Astrocyte (in vitro differentiated cells and primary cell): ENCODE measurements at regions not wholly inside any gene's neighbourhood (a gene's known extent, or its start where the extent isn't known, plus 50 kb on each side); places are given as distances from the start of the nearest gene placed in this dataset.

ENCODE experiments used
- DNase-seq: peaks from one replicate; pipeline ENCODE4 v3.0.0-alpha.2; 2010; ENCODE audit warnings: low read depth
- FAIRE-seq: peaks from 2 replicates; lab custom pipeline; 2011; peaks lifted over from hg19 to GRCh38; lab: Jason Lieb, UNC
- H2AFZ ChIP-seq: 2 replicates; pipeline ENCODE4 v1.6.0; 2012; ENCODE audit warnings: low read depth, low read length, inconsistent platforms
- H3K27ac ChIP-seq: 2 replicates; pipeline ENCODE4 v1.5.1; 2011; ENCODE audit warnings: low read depth, low read length, inconsistent platforms
- H3K27me3 ChIP-seq: 2 replicates; pipeline ENCODE4 v1.6.0; 2011; ENCODE audit warnings: low read length, inconsistent platforms; ENCODE audit not compliant: insufficient read depth
- H3K36me3 ChIP-seq: 2 replicates; pipeline ENCODE4 v1.5.1; 2011; ENCODE audit warnings: low read length, inconsistent platforms; ENCODE audit not compliant: insufficient read depth
- H3K4me1 ChIP-seq: 2 replicates; pipeline ENCODE4 v1.5.1; 2011; ENCODE audit warnings: low read length, inconsistent platforms; ENCODE audit not compliant: insufficient read depth
- H3K4me2 ChIP-seq: 2 replicates; pipeline ENCODE4 v1.6.0; 2012; ENCODE audit warnings: low read length, inconsistent platforms
- H3K4me3 ChIP-seq: 2 replicates; pipeline ENCODE4 v1.5.1; 2011; ENCODE audit warnings: low read depth, mild to moderate bottlenecking, low read length, inconsistent platforms; ENCODE audit not compliant: insufficient read depth
- H3K79me2 ChIP-seq: 2 replicates; pipeline ENCODE4 v1.6.0; 2012; ENCODE audit warnings: mild to moderate bottlenecking, low read length, inconsistent platforms; ENCODE audit not compliant: insufficient read depth
- H3K9ac ChIP-seq: 2 replicates; pipeline ENCODE4 v1.6.0; 2012; ENCODE audit warnings: mild to moderate bottlenecking, low read length, inconsistent platforms
- H3K9me3 ChIP-seq: 2 replicates; pipeline ENCODE4 v1.5.1; 2012; ENCODE audit warnings: low read depth, mild to moderate bottlenecking, low read length, inconsistent platforms; ENCODE audit not compliant: insufficient read depth
- H4K20me1 ChIP-seq: 2 replicates; pipeline ENCODE4 v1.6.0; 2012; ENCODE audit warnings: low read length, inconsistent platforms; ENCODE audit not compliant: insufficient read depth
- H3K27ac Mint-ChIP-seq: one replicate; pipeline ENCODE4 v1.8.0; 2021; ENCODE audit warnings: mild to moderate bottlenecking, mixed read lengths; ENCODE audit not compliant: unreplicated experiment
- H3K27me3 Mint-ChIP-seq: one replicate; pipeline ENCODE4 v1.8.0; 2021; ENCODE audit warnings: low read depth, mixed read lengths; ENCODE audit not compliant: unreplicated experiment
- H3K36me3 Mint-ChIP-seq: one replicate; pipeline ENCODE4 v1.8.0; 2021; ENCODE audit warnings: low read depth, mixed read lengths; ENCODE audit not compliant: unreplicated experiment
- H3K4me1 Mint-ChIP-seq: one replicate; pipeline ENCODE4 v1.8.0; 2021; ENCODE audit warnings: low read depth, mixed read lengths; ENCODE audit not compliant: unreplicated experiment
- H3K4me3 Mint-ChIP-seq: one replicate; pipeline ENCODE4 v1.8.0; 2021; ENCODE audit warnings: mild to moderate bottlenecking, moderate library complexity, mixed read lengths; ENCODE audit not compliant: unreplicated experiment
- H3K9me3 Mint-ChIP-seq: one replicate; pipeline ENCODE4 v1.8.0; 2021; ENCODE audit warnings: mild to moderate bottlenecking, mixed read lengths; ENCODE audit not compliant: unreplicated experiment
- EZH2 ChIP-seq: IDR thresholded peaks from 2 replicates; pipeline ENCODE4 v1.6.1; 2012; ENCODE audit warnings: mild to moderate bottlenecking, low read length, inconsistent platforms; ENCODE audit not compliant: insufficient read depth
- TF ChIP-seq, protein P1 (sequence below): IDR thresholded peaks from 2 replicates; pipeline ENCODE4 v1.5.1; 2011; ENCODE audit warnings: low read depth, mild to moderate bottlenecking, inconsistent platforms, low read length, moderate library complexity; ENCODE audit not compliant: insufficient read depth

DNA sequence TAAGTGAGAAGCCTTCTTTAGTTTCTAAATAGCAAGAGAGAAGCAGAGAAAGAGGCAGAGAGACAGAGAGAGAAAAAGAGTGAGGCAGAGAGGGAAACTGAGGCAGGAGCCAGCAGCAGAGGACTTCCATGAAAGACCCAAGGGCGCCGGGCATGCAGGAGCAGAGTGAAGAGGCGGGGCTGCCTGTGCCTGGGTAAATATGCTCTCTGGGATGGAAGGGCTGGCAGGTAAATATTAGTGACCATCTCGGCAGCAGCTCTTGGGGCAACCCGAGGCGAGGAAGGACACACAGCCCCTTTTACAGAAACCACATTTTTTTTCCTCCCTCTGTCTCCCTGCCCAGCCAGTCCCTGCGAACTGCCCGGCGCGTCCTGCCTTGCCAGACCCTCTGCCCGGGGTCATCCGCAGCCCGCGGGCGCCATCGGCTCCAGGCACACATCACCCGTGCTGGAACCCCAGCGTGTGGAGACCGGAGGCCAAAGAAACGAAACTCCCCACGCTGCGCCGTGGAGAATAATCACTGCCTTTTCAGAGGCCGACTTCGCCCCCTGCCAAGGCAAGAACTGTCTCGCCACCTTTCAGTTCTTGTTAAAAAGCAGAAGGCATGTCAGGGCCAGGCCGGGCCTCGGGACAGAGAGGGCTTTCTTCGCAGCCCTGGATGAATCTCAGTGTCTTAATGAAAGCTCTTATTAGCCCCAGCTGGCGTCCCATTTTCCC is 61.3 kb downstream of the BOD1 start:
- Histone ChIP-seq H3K27ac (no peak overlapping the region), H3K9ac (peak overlapping the region; percentile 12), H4K20me1 (no peaks in the 10 kb centered on the region), H3K4me1 (no peaks in the 10 kb centered on the region), H3K79me2 (no peaks in the 10 kb centered on the region), H3K27me3 (peaks cover 9% of the 10 kb centered on the region), H3K4me3 (no peak overlapping the region), H2AFZ (peak overlapping the region; percentile 73), H3K4me2 (peak overlapping the region; percentile 75), H3K9me3 (peaks cover 3% of the 10 kb centered on the region), H3K36me3 (no peaks in the 10 kb centered on the region)
- Mint-ChIP-seq H3K27me3 (peaks cover 26% of the 10 kb centered on the region), H3K27ac (no peak overlapping the region), H3K36me3 (no peaks in the 10 kb centered on the region), H3K4me1 (peaks cover 7% of the 10 kb centered on the region), H3K4me3 (no peak overlapping the region), H3K9me3 (peaks cover 6% of the 10 kb centered on the region)
- FAIRE-seq (no peak), DNase-seq (no peak)
- TF ChIP-seq EZH2 = no peak
- TF ChIP-seq, protein P1, sequence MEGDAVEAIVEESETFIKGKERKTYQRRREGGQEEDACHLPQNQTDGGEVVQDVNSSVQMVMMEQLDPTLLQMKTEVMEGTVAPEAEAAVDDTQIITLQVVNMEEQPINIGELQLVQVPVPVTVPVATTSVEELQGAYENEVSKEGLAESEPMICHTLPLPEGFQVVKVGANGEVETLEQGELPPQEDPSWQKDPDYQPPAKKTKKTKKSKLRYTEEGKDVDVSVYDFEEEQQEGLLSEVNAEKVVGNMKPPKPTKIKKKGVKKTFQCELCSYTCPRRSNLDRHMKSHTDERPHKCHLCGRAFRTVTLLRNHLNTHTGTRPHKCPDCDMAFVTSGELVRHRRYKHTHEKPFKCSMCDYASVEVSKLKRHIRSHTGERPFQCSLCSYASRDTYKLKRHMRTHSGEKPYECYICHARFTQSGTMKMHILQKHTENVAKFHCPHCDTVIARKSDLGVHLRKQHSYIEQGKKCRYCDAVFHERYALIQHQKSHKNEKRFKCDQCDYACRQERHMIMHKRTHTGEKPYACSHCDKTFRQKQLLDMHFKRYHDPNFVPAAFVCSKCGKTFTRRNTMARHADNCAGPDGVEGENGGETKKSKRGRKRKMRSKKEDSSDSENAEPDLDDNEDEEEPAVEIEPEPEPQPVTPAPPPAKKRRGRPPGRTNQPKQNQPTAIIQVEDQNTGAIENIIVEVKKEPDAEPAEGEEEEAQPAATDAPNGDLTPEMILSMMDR = no peak

DNA sequence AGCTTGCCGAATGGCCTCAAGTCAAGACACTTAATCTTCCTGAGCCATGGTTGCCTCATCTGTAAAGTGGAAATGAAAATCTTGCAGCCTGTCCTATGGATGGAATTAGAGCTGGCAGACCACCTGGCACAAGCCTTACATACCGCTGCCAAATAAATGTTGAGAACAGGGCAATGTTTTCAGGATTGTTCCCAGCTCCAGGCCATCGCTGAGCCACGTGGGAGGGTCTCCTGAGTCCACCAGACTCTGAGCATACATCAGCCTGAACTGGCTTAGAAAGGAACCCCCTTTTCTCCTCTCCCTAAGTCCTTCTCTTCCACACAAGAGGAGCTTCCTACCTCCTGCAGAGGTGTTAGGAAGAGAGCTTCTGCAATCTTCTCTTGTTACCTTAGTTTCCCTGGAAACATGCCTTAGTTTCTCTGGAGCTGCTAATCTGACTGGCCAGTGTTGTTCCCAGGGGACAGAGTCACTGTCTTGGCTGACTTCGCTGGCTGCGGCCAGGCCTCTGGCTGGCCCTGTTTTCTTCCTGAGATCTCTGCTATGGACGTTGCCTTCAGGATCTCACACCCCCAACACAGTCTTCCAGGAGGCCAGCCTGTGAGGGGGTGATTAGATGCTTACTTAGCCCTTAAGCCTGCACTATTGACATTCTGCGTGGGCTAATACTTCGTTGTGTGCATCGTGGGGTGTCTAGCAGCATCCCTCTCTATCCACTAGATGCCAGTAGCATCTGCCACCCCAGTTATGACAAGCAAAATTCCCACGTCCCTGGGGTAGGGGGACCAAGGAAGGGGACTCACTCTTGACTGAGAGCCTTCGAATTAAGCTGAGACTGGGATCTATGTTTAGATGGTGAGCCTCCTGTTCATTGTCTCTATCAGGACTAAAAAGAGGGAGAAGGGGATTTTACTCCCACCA is 62.2 kb downstream of the BOD1 start:
- no peaks in the 10 kb centered on the region for H3K36me3 Mint-ChIP-seq
- peaks cover 7% of the 10 kb centered on the region for H3K4me1 Mint-ChIP-seq
- Histone ChIP-seq H3K79me2 (no peaks in the 10 kb centered on the region), H3K27ac (no peak overlapping the region), H2AFZ (no peak overlapping the region), H4K20me1 (no peaks in the 10 kb centered on the region), H3K36me3 (no peaks in the 10 kb centered on the region), H3K9ac (no peak overlapping the region), H3K4me3 (no peak overlapping the region), H3K9me3 (no peaks in the 10 kb centered on the region), H3K4me1 (no peaks in the 10 kb centered on the region), H3K4me2 (no peak overlapping the region), H3K27me3 (peaks cover 9% of the 10 kb centered on the region)
- no peak for FAIRE-seq
- no peak overlapping the region for H3K4me3 Mint-ChIP-seq
- H3K9me3 Mint-ChIP-seq = peaks cover 1% of the 10 kb centered on the region
- peak; percentile 8 for TF ChIP-seq EZH2
- TF ChIP-seq, protein P1 = no peak
- no peak for DNase-seq
- peaks cover 30% of the 10 kb centered on the region for H3K27me3 Mint-ChIP-seq
- H3K27ac Mint-ChIP-seq = no peak overlapping the region

DNA sequence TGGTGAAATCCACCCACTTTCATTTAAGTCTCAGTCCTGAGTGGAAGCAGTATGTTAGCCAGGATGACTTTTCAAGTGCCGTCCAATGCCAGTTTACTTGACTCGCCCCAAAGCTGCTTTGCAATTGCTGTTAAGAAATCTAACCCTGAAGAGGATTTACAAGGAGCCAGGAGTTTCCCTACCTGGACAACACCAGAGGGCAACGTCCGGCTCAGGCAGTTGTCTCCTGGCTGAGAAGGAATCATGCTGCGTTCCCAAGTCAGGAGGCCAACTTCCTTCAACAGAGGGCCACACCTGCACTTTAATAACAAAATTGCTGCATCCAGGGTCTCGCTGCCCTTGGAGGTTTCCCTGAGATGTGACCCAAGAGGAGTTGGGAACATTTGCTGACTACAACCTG is 65.8 kb downstream of the BOD1 start:
- H3K27me3 ChIP-seq = peaks cover 7% of the 10 kb centered on the region
- no peak overlapping the region for H2AFZ ChIP-seq
- no peaks in the 10 kb centered on the region for H3K79me2 ChIP-seq
- FAIRE-seq = no peak
- no peaks in the 10 kb centered on the region for H3K36me3 ChIP-seq
- Mint-ChIP-seq H3K4me3 (no peak overlapping the region), H3K4me1 (peaks cover 10% of the 10 kb centered on the region), H3K27me3 (peaks cover 36% of the 10 kb centered on the region), H3K36me3 (no peaks in the 10 kb centered on the region), H3K27ac (no peak overlapping the region), H3K9me3 (peaks cover 1% of the 10 kb centered on the region)
- no peak overlapping the region for H3K27ac ChIP-seq
- TF ChIP-seq EZH2 = no peak
- TF ChIP-seq, protein P1 = no peak
- H3K9ac ChIP-seq = no peak overlapping the region
- no peak overlapping the region for H3K4me2 ChIP-seq
- DNase-seq = no peak
- H3K4me3 ChIP-seq = no peak overlapping the region
- no peaks in the 10 kb centered on the region for H3K9me3 ChIP-seq
- no peaks in the 10 kb centered on the region for H4K20me1 ChIP-seq
- no peaks in the 10 kb centered on the region for H3K4me1 ChIP-seq
